ENCODE measurements at regions not wholly inside any gene's neighbourhood (a gene's known extent, or its start where the extent isn't known, plus 50 kb on each side); places are given as distances from the start of the nearest gene placed in this dataset.
"Not testable (repeated sequence)": the region's sequence is repeated elsewhere in the genome, so short reads cannot be mapped to it uniquely, and the experiment has no call there.

- DNase-seq (ENCODE audit: low read depth in 4 of 4, low spot score in 2 of 4), result no peak
Measured at GRCh38 chr14:22318951-22319350, 270.1 kb downstream of the DAD1 start.

GRCh38 chr14:22316473-22316872 is 272.6 kb downstream of the DAD1 start:
- DNase-seq (ENCODE audit: low read depth in 4 of 4, low spot score in 2 of 4), result no peak

GRCh38 chr14:22315336-22315735 is 273.7 kb downstream of the DAD1 start:
- no peak for DNase-seq (ENCODE audit: low read depth in 4 of 4, low spot score in 2 of 4)

DNA sequence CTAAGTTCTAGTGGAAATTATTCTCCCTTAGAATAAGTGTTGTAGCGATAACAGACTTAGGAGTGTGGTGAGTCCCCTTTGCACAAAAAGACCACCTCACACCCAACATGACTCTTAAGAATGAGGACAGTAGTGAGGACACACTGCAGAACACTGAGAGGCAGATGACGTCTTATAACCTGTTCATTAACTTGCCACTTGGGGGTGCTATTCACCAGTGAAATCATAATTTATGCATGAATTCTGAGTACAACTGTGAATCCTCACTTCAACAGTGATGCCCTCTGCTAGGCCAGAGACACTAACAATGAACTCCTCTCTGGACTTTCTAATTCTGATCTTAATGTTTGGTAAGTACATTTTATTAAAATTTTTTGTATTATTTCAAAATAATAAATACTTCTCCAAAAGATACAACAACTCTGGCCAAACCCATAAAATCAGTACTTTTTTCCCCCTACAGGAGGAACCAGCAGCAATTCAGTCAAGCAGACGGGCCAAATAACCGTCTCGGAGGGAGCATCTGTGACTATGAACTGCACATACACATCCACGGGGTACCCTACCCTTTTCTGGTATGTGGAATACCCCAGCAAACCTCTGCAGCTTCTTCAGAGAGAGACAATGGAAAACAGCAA is 274.7 kb downstream of the DAD1 start:
- no peak for DNase-seq (ENCODE audit: low read depth in 4 of 4, low spot score in 2 of 4)

DNA sequence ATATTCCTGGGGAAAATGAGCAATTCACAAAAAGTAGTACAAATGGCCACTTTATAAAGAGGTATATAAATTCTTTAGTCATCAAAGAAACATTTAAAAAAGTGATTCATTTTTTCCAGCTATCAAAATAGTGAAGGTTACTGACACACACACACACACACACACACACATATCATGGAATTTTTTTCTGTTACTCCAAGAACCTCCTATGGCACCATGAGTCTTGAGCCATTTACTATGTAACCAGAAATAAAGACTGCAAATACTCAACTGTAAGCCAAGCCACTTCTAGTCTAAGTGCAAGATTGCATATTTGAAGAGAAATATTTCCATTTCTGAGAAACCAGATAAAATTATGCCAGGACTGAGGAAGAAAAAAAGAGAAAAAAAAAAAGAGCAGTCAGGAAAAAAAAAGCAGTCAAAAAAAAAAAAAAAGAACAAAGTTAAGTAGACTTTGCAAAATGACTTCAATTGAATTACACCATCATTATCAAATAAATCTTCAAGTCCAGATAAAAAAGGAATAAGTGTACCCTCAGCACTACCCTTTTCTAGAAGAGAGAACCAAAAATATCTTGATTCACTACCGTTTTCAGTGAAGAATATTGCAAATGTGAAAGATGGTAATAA is 275.7 kb downstream of the DAD1 start:
- no peak for DNase-seq (ENCODE audit: low read depth in 4 of 4, low spot score in 2 of 4)

DNA sequence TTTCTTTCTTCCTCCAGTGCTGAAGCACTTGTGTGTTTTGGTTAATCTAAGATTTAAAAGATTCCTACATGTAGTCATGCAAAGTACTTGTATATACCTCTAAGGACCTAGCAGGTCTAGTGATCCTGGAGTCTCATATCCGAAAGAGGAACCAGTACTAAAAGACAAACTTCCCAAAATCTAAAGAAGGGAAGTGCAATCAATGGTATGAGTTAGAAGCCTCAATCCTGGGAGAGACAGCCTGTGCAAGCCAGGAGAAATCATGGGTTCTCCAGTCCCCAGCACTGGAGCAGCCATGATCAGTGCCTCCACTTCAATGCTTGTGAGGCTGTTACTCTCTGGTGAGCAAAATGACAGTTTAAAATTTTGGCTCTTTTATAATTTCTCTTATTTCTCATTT is 277.4 kb downstream of the DAD1 start:
- no peak for DNase-seq (ENCODE audit: low read depth in 4 of 4, low spot score in 2 of 4)

DNA sequence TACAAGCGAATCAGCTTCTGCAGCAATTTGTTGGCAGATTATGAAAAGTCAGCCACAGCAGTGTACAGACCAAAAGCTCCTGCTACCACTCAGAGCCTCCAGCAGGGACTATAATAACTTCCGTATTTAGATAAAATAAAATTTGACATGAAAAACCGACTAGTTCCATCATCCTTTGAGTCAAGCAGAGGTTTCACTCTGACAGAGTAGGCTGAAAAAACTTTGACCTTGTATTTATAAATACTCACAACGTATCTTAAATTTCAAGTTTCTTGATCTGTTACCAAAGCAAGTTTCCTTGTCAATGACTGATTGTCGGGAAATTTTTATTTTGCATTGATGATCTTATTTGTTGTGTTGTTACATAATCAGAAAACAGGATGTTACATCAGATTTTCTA is 283.4 kb downstream of the DAD1 start:
- no peak for DNase-seq (ENCODE audit: low read depth in 4 of 4, low spot score in 2 of 4)

- DNase-seq (ENCODE audit: low read depth in 4 of 4, low spot score in 2 of 4), result no peak
Measured at GRCh38 chr14:22304326-22304725, 284.7 kb downstream of the DAD1 start.

- no peak for DNase-seq (ENCODE audit: low read depth in 4 of 4, low spot score in 2 of 4)
Measured at GRCh38 chr14:22303589-22304195, 285.3 kb downstream of the DAD1 start.

- no peak for DNase-seq (ENCODE audit: low read depth in 4 of 4, low spot score in 2 of 4)
Measured at GRCh38 chr14:22300646-22301045, 288.4 kb downstream of the DAD1 start.

DNA sequence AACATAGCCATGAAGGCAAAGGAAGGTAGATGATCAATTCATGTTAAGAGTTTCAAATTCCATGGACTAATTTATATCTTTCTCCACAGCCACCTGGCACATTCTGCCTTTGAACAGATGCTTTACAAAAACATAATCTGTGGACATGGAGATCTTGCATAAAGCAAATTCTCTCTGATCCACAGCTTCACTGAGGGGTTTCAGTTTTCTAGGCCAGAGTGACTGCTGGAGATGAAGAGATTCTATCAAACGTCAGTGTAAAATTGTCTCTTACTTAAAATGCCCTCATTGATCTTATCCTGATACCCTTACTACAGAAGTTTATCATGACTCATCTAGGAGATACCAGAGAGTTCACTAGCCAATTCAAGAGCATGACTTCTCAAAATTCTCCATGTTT is 291.6 kb downstream of the DAD1 start:
- DNase-seq (ENCODE audit: low read depth in 4 of 4, low spot score in 2 of 4), result no peak

DNA sequence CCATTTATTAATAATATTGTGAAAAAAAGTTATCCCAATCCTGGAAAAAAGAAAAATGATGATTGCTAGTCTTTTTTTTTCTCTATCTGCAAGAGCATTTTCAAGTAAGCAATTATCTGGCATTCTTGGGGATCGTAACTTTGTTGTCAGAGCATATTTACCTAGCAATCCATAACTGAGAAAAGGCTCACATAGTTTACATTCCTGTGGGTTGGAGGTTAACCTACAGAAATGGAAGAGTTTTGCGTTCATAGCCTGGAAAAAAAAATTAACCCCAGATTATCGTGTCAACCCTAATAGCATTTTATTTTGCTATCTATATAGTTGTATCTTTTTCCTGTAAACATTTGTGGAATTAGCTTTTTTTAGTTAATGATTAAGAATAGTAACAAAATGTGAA is 292.3 kb downstream of the DAD1 start:
- no peak for DNase-seq (ENCODE audit: low read depth in 4 of 4, low spot score in 2 of 4)

GRCh38 chr14:22296088-22296487 is 292.9 kb downstream of the DAD1 start:
- DNase-seq (ENCODE audit: low read depth in 4 of 4, low spot score in 2 of 4), result no peak

DNA sequence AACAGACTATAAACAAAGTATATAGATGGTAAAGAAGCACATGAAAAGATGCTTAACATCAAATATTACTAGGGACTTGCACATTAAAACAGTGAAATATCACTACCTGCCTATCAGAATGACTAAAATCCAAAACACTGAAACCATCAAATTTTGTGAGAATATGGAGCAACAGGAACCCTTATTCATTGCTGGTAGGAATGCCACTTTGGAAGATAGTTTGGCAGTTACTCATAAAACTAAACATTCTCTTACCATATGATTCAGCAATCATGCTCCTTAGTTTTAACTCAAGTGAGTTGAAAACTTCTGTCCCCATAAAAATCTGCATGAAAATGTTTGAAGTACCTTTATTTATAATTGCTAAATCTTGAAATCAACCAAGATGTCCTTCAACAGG is 297.6 kb downstream of the DAD1 start:
- no peak for DNase-seq (ENCODE audit: low read depth in 4 of 4, low spot score in 2 of 4)

DNA sequence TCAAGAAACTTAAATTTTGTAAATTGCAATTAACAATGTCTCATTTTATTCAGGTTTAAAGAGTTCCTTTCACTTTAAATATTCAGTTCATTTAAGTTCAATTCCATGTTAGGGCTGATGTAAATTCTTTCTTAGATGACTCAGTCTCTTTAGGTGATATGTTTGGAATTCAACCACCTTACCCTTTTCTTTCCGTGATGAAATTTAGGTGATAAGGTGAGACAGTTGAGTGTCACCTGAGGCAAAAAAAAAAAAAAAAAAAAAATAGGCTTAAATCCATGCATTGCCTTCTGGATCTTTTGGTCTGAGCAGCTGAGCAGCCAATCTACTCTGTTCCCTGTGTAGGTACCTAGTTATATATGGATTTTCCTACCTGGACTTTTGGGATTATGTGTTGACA is 299.5 kb downstream of the DAD1 start:
- no peak for DNase-seq (ENCODE audit: low read depth in 4 of 4, low spot score in 2 of 4)

DNA sequence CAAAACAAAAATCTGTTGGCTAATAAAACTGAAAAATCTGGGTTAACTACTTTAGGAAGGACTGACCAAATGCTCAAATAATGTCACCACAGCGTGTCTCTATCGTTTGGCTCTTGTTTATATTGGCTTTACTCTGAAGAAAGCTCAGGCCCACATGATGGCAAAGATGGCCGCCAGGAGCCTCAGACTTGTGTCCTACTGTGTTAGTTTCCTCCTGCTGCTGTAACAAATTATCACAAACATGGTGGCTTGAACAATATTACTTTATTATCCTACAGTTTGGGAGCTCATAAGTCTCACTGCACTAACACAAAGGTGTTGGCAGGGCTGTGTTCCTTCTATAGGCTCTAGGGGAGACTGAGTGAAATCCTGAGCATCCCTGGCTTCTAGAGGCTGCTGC is 303.0 kb downstream of the DAD1 start:
- no peak for DNase-seq (ENCODE audit: low read depth in 4 of 4, low spot score in 2 of 4)

DNA sequence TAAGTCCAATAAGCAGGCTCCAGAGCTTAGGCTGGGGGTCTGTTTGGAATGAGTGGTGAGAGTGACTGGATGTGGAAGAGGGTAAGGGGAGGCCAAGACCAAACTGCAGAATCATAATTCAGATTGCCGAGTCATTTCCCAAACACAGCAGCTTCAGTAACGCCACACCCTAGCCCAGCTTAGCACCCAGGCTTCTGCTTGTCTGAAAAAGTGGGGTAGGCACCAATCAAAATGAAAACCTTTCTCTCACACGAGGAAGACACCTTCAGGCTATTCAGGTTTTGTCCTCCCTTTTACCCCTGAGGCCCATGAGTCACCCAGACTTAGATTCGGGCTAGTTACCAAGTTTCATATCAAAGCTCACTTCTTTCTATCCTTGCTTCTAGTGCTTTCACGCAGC is 306.1 kb downstream of the DAD1 start:
- no peak for DNase-seq (ENCODE audit: low read depth in 4 of 4, low spot score in 2 of 4)

DNA sequence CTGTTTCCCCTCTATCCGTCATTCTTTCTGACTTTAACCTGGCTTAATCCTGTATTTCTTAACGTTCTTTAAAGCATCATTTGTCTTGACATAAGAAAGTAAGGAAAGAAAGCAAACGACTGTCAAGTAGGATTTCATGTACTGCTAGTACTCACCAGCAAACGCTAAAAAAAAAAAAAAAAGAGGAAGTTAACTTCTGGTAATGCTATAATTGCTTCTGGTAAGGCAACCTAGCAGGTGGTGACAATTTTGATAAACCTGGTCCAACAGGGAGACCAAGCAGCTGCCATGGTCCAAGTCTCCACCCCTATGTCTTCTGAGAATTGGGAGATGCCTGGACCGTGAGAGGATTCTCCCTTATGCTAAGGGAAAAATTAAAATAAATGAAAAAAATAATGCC is 306.6 kb downstream of the DAD1 start:
- DNase-seq (ENCODE audit: low read depth in 4 of 4, low spot score in 2 of 4), result no peak

DNA sequence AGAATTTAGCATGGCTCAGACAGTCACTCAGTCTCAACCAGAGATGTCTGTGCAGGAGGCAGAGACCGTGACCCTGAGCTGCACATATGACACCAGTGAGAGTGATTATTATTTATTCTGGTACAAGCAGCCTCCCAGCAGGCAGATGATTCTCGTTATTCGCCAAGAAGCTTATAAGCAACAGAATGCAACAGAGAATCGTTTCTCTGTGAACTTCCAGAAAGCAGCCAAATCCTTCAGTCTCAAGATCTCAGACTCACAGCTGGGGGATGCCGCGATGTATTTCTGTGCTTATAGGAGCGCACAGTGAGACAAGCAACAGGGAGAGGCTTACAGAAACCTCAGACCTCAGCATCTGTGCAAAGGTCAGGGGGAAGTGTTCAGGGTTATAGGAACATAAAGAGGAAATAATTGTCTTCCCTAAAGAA is 307.6 kb downstream of the DAD1 start:
- DNase-seq (ENCODE audit: low read depth in 4 of 4, low spot score in 2 of 4), result not testable (repeated sequence)

DNA sequence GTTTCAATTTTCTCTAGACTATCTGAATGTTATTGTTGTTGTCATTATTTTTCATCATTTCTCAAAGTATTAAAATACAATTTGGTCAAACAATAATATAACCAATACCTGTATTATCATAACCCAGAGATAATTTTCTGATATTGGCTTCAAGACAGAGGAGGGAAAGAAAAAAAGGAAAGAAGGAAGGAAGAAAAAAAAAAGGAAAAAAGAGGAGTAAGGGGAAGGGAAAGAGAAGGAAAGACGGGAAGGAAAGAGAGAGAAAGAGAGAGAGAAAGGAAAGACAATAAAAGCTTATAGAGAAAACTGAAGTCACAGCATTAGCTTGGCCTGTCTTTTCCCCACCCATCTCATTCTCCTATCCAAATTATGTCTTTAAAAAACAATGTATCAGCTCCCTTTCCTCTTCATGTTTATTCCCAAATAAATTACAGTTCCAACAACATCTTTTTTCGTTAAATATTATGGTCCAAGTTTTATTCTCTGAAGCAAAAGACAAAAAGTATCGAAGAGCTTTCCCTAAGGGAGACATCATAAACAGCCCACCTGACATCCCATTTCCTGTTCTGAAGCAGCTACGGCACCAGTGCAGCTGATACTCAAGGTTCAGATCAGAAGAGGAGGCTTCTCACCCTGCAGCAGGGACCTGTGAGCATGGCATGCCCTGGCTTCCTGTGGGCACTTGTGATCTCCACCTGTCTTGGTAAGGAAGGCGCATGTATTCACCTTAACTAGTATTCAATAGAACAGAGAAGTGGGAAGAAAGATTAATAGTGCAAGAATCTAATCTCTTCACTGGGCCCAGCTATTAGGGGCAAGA is 308.3 kb downstream of the DAD1 start:
- DNase-seq (ENCODE audit: low read depth in 4 of 4, low spot score in 2 of 4), result no peak

Data from left renal cortex interstitium (tissue), 4 donors.